Fibroblast of skin of left quadriceps (primary cell): ENCODE measurements at regions not wholly inside any gene's neighbourhood (a gene's known extent, or its start where the extent isn't known, plus 50 kb on each side); places are given as distances from the start of the nearest gene placed in this dataset.

Experiments
- DNase-seq, 2 experiments: peaks; one replicate each; pipeline ENCODE4 v3.0.0-alpha.2; 2013; ENCODE audit warnings: low read depth in 2 of 2

DNA sequence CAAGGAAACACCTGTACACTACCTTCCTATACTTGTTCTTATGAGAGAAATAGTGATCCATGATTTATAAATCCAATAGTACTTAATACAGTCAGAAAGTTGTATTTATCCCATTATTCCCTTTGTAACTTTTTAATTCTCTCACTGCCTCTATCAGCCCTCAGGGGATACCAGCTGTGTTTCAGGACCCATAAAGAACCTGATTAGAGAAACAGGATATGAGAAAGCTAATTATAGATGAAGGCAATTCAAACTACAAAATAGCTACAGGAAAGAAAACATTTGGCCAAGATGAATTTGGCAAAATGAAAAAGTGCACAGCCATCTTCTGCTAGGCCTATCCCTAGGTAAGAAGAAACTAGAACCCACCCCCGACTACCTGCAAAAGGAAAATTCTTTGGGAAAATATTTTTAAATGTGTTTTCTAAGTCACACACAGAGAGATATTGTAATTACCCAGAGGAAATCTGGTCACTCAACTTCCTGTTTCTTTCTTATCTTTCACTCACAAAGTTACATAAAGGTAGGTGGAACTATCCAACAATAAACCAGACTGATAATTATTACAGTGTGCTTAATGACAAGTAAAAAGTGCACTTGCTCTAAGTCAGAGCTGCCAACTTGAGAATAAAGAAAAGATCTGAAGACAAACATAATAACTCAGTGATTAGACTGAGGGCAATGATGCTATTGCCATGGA lies 836.5 kb upstream of the HTR2C start:
- no peak for DNase-seq

DNA sequence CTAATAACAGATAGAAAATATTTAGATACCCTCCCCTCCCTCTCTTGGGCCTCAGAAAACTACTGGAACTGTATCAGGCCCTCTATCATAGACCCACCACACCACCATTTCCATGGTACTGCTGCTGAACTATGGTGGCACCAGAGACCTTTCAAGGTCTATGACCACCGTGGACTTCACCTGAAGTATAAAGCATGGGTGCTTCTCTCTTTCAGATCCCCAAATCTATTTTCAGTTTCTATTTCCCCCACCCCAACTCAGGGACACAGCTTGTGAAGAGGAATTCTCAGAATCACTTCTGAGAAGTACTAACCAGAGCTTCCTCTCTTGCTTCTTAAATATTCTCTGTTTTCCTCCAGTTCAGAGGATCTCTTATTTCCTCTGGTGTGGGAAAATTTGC lies 840.8 kb upstream of the HTR2C start:
- no peak for DNase-seq

DNA sequence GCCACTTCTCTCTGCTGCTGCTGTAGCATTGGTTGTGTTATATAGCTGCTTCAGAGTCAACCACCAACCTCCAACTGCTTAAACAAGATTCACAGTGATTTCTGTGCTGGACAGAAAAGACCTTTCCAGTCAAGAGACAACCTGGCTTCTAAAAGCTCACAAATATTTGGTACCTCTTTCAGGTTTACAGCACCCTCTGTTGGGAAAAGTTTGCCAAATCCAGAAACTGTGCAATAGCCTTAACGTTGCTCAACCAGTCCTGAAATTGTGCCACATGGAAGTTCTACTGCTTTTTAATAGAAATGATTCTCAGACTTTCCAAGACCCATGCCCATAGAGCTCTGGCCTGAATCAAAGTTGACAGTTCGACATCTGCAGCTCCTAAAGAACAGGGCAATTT lies 842.1 kb upstream of the HTR2C start:
- peak; percentile 3 to 18 for DNase-seq

DNA sequence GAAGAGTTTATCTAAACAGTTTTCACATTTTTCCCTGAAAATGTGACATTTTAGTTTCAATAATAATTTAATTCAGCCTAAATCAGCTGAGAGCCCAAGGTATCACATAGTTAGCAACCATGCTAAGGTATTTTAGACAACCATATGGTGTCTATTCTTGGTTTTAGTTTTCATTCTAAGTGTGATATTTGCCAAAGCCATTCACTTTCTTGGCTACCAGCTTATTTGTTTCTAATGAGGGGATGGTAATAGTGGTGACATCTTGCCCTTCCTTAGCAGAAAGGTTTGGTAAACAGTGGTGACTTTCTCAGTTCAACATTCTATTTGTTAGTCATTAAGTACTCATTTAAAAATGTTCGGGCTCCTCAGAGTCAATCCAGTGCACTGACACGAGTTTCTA lies 854.9 kb upstream of the HTR2C start:
- DNase-seq, result no peak

DNA sequence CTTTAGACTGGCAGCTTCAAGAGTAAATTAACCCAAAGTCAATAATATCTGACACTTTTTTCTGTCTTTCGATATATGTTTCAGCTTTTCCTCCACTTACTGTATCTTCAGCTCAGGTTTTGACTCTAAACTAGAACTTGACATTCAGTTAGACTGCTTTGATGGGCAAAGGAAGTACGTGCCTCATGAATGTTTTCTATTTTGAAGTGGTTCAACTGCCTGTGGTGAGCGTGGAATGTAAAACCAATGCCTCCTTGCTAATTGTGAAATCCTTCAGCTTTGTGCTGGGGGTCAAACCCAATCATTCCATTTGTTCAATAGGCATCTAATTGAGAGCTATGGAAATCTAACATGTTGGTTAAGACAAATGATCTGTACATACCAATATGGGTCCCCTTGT lies 857.0 kb upstream of the HTR2C start:
- DNase-seq, result no peak

DNA sequence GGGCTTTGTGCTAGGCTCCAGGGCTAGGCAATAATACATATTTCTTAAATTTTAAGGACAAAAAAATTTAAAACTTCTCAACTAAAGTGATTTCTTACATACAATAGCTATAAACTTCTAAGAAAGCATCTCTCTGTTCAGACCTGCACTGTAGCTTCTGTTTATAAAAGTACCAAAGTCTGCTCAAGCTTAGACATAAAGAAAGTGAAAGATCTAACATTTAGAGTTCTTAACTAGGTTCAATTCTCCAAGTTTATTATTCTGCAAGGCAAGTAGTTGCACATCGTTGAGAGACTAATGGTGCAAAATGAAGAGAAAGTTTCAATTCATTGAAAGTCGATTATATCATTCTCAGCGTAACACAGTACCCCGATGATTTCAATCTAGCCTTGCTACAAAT lies 857.4 kb upstream of the HTR2C start:
- no peak for DNase-seq

DNA sequence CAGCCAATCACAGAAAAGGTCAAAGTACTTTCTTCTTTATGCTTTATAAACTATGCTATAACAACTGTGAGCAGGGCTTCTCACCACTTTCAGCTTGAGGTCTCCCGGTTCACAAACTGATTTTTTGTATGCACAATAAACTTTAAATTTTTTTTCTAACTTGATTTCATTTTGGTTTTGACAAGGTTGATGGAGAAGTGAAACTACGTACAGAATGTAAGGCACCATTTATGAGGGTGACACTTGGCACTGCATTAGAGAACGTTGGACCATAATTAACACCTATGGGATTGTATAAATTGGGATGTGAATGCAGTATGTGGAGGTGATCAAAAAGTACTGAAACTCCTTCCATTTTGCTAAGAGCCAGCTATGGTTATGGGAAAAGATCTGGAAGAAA lies 857.9 kb upstream of the HTR2C start:
- no peak for DNase-seq

DNA sequence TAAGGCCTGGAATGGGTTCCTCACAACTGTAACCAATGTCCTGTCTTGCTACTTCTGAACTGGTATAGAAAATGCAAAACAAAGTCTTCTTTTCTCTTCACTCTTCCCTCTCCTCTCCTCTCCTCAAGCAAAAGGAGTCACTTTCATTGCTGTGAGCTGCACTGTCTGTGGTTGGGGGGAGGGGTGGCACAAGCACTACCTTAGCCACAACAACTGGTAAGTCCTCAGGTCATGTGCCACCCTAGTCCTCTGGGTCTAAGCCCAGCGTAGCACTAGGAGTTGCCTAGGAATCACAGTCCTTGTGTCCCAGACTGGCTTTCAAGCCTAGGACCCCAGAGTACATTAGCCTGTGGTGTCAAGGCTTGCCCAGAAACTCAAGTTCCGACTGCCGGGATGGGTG lies 859.3 kb upstream of the AMOT start:
- DNase-seq, result no peak

DNA sequence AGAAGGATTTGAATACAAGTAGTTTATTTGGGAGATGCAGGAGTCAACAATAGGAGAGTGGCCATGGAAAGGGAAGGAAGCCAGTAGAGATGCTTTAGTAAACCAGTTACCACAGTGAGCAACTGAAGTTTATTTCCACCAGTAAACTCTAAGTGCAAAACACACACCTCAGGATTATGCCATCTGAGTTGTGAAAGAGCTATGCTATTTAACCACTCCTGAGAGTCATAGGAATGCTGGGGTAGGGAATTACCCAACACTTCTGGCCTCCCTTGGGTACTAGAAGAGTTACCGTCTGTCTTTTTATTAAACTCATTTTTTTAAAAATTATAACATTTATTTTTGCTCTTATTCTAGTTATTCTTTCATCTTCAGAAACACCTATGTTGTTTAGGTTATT lies 834.6 kb upstream of the AMOT start:
- no peak for DNase-seq

DNA sequence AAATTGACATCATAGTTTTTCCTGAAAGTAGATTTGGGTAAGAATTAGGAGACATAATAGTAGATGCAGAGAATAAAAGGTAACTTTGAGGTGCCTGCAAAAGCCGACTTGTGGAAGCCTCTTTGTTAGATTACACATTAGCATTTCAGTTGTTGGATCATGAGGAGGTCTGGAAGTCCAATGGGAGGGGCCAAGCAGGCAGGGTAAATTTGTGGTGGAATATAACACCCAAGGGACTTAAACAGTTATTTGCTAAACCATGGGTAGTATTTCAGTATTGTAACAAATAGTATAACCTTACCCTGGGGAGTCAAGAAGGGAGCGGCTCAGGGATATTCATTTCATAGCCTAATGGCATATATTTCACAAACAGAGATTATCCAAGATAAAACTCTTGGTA lies 810.7 kb upstream of the AMOT start:
- no peak for DNase-seq

DNA sequence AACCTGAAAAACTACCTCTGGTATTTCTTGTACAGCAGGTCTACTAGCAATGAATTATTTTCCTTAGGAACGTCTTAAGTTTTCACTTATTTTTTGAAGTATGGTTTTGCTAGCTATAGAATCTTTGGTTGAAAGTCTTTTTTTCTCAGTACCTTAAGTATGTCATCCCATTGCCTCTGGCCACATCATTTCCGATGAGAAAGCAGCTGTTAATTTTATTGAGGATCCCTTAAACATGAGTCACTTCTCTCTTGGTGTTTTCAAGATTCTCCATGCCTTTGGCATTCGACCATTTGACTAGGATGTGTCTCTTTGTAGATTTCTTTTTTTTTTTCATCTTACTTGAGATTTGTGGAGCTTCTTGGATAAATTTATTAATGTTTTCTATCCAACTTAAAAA lies 803.8 kb upstream of the AMOT start:
- DNase-seq, result peak; percentile 22 to 30

DNA sequence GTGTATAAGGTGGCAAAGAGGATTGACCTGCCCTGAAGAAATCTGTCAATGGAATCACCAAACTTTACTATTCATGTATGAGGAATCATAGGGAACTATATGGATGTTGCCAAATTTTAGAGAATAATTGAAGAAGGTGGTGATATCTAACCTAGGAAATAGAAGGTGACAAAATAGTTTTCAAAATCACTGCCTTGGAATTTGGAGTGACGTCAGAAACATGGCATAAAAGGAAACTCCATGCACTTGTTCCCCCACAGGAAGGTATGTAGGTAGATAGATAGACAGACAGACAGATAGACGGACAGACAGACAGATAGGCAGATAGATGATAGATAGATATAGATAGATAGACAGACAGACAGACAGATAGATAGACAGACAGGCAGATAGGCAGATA lies 793.9 kb upstream of the AMOT start:
- no peak for DNase-seq

DNA sequence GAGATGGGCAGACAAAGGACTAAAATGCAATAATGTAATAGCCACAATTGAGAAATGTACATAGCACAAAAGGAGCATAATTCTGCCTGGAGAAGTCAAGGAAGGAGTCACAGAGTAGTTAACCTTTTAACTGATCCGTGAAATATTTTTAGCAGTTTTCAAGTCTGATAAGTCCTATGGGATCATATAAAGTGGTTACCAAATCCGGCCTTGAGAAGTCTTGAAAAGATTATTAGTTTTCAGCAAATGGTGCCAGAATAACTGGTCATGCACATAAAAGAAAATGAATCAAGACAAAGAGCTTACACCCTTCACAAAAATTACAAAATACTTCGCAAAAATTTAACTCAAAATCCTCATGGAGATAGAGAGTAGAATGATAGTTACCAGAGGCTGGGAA lies 788.7 kb upstream of the AMOT start:
- no peak for DNase-seq

DNA sequence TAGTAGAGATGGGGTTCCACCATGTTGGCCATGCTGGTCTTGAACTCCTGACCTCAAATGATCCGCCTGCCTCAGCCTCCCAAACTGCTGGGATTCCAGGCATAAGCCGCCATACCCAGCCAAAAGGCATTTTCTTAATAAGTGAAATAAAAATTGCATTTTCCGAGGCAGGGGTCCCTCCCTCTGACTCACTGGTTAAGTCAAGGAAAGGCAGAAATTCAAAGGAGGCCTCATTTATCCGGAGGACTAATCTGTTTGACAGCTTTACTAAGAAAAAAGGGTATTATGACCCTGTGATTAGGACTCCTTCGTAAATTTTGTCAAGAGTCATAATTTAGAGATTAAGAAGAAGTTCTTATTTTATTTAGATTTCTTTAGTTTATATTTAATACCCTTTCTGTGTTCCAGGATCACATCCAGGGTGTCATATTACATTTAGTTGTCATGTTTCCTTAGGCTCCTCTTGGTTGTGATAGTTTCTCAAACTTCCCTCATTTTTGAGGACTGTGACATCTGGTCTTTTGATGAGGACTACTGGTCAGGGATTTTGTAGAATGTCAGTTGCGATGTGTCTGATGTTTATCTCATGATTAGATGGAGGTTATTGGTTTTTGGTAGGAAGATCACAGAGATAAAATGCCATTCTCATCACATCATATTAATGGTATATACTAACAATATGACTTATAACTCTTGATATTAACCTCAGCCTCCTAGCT lies 753.7 kb upstream of the AMOT start:
- no peak for DNase-seq

DNA sequence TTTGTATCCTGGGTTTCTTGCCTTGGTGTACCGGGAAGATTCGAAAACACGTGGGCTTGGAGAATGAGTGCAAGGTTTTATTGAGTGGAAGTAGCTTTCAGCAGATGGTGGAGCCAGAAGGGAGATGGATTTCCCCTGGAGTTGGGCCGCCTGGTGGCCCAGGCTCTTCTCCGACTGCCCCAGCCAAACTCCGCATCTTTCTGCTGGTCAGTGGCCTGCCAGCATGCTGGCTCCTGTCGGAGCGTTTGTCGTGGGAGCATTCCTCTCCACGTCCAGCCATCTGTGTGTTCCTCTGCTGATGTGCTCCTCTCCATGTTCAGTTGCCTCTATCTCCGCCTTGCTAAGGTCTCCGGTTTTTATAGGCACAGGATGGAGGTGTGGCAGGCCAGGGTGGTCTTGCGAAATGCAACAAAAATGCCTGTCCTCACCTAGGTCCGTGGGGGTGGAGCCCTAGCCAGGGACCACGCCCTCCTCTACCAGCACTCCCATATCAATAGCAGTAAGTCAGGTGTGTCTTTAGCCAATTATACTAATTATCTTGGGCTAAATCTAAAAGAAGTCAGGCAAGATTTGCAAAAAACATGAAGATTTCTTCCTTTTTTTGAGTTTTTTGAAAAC lies 745.8 kb upstream of the AMOT start:
- DNase-seq, result no peak

DNA sequence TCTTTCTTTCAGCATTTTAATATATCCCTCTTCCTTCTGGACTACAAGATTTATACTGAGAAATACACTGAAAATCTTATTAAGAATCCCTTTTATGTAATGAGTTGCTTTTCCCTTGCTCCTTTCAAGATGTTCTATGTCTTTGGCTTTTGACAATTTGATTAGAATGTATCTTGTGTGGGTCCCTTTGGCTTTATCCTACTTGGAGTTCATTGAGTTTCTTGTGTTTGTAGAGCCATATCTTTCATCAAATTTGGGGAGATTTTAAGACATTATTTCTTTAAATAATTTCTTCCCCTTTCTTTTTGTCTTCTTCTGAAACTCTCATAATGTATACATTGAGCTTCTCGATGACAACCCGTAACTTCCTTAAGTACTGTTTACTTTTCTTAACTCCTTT lies 739.9 kb upstream of the AMOT start:
- DNase-seq, result no peak

DNA sequence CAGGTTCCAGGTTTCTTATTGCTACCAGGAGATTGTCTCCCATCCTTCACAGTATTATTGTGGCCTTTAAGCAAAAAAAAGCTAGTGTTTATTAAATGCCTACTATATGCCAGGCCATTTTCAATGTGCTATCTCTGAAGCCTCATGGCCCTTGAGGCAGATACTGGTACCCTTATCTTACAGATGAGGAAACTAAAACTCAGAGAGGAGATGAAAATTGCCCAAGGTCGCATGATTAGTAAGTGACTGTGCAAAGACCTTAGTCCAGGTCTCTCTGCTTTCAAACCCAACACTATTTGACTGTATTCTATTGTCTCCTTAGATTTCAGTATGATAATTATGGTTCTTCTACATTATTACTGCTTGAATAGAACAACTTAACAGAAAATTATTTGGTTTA lies 717.9 kb upstream of the AMOT start:
- no peak for DNase-seq

DNA sequence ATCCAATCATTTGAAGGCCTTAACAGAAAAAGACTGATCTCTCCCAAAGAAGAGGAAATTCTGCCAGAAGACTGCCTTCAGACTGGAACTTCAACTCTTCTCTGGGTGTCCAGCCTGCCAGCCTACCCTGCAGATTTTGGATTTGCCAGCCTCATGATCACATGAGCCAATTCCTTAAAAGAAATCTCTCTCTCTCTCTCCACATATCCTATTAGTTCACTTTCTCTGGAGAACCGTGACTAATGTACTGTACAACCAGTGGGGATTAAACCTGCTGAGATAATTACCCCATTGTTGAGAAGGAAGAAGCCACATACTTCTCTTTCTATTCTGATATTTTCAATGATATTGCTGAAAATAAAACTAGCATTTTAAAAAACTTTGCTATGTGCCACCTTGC lies 711.3 kb upstream of the AMOT start:
- DNase-seq, result no peak

DNA sequence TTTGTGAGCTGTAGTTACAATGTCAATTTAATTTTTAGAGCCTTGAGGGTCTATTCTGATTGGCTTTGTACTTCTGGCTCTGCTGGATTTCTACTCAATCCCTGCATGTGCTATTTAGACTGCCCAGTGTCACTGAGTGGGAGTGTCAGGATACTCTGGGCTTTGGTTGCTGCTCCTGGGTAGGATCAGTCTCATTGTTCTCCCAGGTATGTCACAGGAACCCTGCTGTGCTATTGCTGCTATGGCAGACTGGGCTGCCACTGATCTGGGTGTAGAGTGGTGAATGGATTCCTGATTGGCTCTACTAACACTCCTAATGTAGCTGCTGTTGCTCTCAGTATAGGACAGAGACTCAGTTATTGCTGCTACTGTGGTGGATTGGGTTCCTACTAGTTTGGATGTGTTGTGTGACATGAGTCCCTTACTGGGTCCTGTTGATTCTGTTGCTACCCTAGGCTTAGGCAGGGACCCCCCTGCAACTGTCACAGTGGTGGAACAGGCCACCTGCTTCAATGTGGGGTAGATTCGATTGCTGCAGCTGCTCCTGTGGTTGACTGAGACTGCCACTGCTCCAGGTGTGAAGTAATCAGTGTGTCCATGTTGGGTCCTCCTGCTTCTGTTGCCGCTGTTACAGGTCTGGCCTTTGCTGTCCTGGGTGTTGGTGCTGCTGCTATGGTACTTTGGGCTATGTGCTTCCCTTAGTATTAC lies 707.8 kb upstream of the AMOT start:
- no peak for DNase-seq

DNA sequence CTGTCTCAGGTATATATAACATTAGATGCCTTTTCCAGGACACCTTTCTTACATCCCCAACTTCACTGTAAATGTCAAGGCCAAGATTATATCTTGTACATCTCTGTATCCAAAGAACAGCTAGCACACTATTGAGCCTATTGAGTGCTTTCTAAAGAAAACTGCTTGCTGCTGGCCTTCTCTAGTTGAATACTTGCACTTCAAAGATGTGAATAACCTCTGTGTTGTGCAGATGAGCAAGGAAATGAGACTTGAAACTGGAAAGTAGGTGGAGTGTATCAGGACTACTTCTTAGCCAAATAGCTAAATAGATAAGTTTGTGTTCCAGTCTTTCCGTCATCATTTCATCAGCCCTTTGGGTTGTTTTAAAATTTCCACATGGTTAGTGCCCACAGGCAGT lies 704.4 kb upstream of the AMOT start:
- DNase-seq, result no peak

DNA sequence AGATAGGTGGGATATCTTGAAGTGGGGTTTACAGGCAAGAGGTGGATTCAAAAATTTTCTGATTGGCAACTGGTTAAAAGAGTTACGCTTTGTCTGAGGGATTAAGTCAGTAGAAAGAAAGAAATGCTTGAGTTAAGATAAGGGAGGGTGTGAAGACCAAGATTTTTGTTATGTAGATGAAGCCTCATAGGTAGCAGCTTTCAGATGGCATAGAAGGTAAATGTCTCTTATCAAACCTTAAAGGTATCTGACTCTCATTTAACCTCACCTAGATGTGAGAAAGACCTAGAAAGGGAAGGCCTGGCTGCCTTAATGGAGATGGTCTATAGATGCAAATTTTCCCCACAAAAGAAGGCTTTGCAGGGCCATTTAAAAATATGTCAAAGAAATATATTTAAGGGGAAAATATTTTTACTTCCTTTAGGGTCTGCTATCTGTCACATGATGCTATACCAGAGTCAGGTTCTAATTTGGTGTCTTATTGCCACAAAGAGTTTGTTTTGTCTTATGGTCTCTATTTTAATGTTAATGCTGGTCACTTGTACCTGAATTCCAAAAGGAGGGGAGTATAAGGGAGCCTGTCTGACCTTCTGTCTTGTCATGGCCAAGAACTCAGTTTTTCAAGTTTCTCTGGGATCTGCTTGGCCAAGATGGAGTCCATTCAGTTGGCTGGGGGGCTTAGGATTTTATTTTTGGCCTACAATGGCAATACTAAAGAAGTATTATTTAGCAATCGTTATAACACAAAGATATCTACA lies 699.1 kb upstream of the AMOT start:
- DNase-seq, result no peak

DNA sequence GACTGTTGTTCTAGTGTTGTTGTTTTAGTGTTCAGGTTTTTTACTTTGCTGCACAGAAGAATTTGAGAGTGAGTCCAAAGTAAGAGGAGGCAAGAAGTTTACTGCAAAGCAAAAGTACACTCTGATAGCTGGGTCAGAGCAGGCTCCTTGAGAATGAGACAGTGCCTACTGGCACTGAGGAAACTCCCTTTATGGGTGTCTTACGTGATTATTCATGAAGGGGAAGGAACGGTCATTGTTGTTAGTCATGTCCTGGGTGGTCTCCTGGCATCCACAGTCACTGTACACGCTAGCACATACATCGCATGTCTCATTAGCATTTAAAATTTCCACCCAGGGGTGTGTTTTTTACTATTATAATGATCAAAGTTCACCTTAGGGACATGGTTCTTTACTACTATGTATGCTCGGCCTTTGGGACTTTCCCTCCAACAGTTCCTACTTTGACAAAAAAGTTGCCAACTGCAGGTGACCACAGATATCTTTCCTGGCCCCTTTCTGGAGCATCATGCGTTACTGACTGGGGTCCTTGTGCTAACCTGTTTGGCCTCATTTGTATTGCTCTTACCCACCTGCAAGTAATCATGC lies 688.9 kb upstream of the AMOT start:
- no peak for DNase-seq
